Heart left ventricle (tissue), 16 donors: ENCODE measurements at regions not wholly inside any gene's neighbourhood (a gene's known extent, or its start where the extent isn't known, plus 50 kb on each side); places are given as distances from the start of the nearest gene placed in this dataset.

Experiments
- ATAC-seq, 4 donors: fragments of 200-7000 bp; cut with Tn5 transposase; one replicate each; pipeline ENCODE4 v1.9.1; 2020 to 2022; ENCODE audit warnings: moderate library complexity in 4 of 4, mild to moderate bottlenecking in 3 of 4, moderate number of reproducible peaks in 1 of 4
- DNase-seq, 5 donors: peaks; one replicate each; pipeline ENCODE4 v3.0.0-alpha.2; 2020
- H3K27ac ChIP-seq, 12 donors: fragments of 200-600 bp; sonication (generic) in 4 of 12; one replicate each; pipeline versions ENCODE4 v1.5.0 to v1.8.0; 2016 to 2022; ENCODE audit warnings: mild to moderate bottlenecking in 2 of 12
- H3K27me3 ChIP-seq, 9 donors: fragments of 200-600 bp; sonication (generic) in 2 of 9; one replicate each; pipeline versions ENCODE4 v1.5.1 to v1.8.0; 2016 to 2022; ENCODE audit warnings: mild to moderate bottlenecking in 3 of 9
- H3K36me3 ChIP-seq, 9 donors: fragments of 200-600 bp; sonication (generic) in 2 of 9; one replicate each; pipeline versions ENCODE4 v1.5.0 to v1.8.0; 2018 to 2022; ENCODE audit warnings: mild to moderate bottlenecking in 2 of 9
- H3K4me1 ChIP-seq, 12 donors: fragments of 200-600 bp; sonication (generic) in 4 of 12; one replicate each; pipeline versions ENCODE4 v1.5.0 to v1.8.0; 2016 to 2022; ENCODE audit warnings: mild to moderate bottlenecking in 3 of 12
- H3K4me3 ChIP-seq, 12 donors: fragments of 200-600 bp; sonication (generic) in 4 of 12; one replicate each; pipeline versions ENCODE4 v1.5.0 to v1.8.0; 2017 to 2022; ENCODE audit warnings: mild to moderate bottlenecking in 9 of 12, moderate library complexity in 4 of 12
- H3K9me3 ChIP-seq, 12 donors: fragments of 200-600 bp; sonication (generic) in 4 of 12; one replicate each; pipeline versions ENCODE4 v1.5.0 to v1.8.0; 2016 to 2022; ENCODE audit warnings: mild to moderate bottlenecking in 1 of 12
- CTCF ChIP-seq, 12 donors: fragments of 200-600 bp; sonication (generic) in 4 of 12; IDR thresholded peaks; one replicate each; pipeline versions ENCODE4 v1.5.0 to v1.8.0; 2018 to 2022; ENCODE audit warnings: antibody characterized with exemption in 12 of 12, mild to moderate bottlenecking in 5 of 12
- POLR2A ChIP-seq, 2 donors: fragments of 450-650 bp; IDR thresholded peaks; one replicate each; pipeline ENCODE4 v1.6.1; 2017; ENCODE audit warnings: antibody characterized with exemption in 2 of 2, mild to moderate bottlenecking in 2 of 2, moderate library complexity in 2 of 2
- WGBS, 4 donors: extraction: QIAGEN DNeasy Blood & Tissue Kit in 2 of 4; methylation state at CpG; one replicate each; pipeline versions ENCODE4 v1.1.5 to v1.1.7; 2013 to 2018; 5-methylcytosine and 5-hydroxymethylcytosine counted together
- intact Hi-C, 10 donors: fragments of 100-400 bp; cut with DNase I; formaldehyde crosslinking; loops; one replicate each; pipeline versions ENCODE4 v1.11.1 to v1.14.2; 2022
- donor health status: ischemic (EF 13 %, LVEDD 7.1; RV severe dilation, severe dysfunction).
- donor health status: healthy with polysubstance abuse.
- donor health status: DM: no; HTN: yes; CAD: no.
- donor health status: DM: no; HTN: no; CAD: no.
- donor health status: ischemic (EF 25% LVEDD 6.9; RV normal size, moderate dysfunction).
- donor health status: ischemic (EF 25% LVEDD 5.7; RV mildly dilated, moderate dysfunction).
- donor health status: healthy.
- donor health status: DM: yes; HTN: yes; CAD: no.
- donor health status: ischemic (EF 35%, LVEDD 5.7; RV mildly dilated, moderate dysfunction).
- donor health status: nonischemic (EF 11% LVEDD 7.7; RV severe dilation, severe dysfunction).
- donor health status: DM: yes; HTN: yes; CAD: no.
- donor health status: PGD.
- donor health status: ischemic (EF 29% LVEDD 5.4; RV normal size, mild dysfunction).
- donor health status: nonischemic (EF 23%, LVEDD 6.1; RV moderate dilation, normal function).

DNA sequence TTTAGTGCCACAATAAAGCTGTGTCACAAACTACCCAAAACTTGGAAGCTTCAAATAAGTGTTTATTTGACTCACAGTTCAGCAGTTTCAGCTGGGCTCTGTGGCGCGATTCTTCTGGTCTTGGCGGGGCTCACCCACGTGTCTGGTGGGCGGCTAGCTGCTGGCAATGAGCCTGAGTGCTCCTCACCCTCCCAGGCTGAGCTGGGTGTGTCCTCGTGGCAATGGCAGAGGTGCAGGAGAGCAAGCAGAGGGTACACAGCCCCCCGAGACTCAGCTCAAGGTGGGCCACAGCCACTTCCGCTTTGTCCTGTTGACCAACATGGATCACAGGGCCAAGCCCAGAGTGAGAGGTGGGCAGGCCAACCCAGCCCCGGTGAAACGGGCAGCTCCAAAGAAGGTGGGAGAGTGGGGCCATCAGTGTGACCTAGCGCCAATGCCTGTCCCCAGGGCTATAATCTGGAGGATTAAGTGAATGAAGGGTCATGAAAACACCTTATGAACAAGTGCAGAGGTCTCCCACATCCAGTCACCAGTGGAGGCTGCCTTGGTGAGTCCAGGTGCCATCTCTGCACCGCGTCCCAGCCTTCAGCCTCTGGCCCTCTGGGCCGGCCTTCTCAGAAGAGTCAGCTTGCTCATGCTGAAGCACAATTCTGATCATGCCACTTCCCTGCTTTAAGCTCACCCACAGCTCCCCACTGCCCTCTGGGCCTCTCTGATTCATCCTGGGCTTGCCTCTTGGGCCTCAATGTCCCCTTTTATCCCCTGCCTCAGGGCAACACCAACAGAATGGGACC lies 74.6 kb upstream of the RTL6 start:
- Histone ChIP-seq H3K4me1 (peaks cover 0 to 25% (median 5%) of the 10 kb centered on the region in 12 donors), H3K36me3 (no peaks in the 10 kb centered on the region), H3K27ac (no peak overlapping the region), H3K27me3 (peaks cover 0 to 8% (median 0%) of the 10 kb centered on the region in 9 donors), H3K9me3 (peaks cover 0 to 8% (median 0%) of the 10 kb centered on the region in 12 donors), H3K4me3 (no peak overlapping the region)
- TF ChIP-seq CTCF (IDR thresholded peaks at IDR 0.05) (no peak), POLR2A (IDR thresholded peaks at IDR 0.05) (no peak)
- intact Hi-C loops = loop anchor here in 2 of 10 donors (5.0 to 10.0 kb wide), 2 partner anchors 50 to 78 kb away; partner anchors contain the start of gene RTL6 (in 1 of the 2)
- ATAC-seq (no peak), DNase-seq (peak in 2 of 5 donors; percentile 17 to 37)
- WGBS, 4 donors = 80 to 83% (median 82%) methylated on average over 9 to 14 of the region's 14 CpGs

DNA sequence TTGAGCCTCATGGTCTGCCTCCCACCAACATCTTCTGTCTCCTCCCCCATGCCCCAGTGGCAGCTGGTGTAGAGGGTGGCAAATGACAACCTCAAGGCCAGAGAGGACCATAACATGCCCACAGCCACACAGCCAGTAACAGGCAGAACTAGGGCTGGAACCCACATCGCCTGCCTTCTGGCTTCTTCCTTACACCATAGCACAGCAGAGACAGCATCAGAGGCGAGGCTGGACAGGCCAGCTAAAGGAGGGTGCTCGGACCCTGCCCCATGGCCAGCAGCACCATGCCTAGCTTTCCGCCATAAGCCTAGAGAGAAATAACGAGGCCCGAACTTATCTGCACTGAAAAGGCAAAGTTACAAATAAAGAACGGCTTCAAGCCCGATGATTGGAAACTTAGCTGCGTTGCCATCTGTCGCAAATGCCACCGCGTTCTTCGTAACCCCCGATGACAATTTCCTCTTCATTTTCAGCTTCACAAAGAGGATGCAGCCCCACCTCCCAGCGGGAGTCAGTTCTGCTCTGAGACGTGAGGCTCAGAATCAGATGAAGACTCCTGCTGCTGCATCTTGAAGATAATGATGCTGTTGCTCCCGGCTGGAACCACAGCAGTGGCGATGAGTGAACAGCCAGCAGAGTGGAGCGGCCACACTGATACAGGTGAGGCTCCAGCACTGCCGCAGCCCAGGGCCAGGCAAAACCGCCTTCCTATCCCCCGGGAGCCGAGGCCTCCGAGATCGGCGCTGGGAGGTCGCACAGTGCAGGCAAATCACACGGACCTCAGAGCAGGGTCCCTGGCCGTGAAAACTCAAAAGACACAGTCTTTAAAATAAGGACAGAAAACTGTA lies 73.8 kb upstream of the RTL6 start:
- no peak overlapping the region for H3K27ac ChIP-seq

DNA sequence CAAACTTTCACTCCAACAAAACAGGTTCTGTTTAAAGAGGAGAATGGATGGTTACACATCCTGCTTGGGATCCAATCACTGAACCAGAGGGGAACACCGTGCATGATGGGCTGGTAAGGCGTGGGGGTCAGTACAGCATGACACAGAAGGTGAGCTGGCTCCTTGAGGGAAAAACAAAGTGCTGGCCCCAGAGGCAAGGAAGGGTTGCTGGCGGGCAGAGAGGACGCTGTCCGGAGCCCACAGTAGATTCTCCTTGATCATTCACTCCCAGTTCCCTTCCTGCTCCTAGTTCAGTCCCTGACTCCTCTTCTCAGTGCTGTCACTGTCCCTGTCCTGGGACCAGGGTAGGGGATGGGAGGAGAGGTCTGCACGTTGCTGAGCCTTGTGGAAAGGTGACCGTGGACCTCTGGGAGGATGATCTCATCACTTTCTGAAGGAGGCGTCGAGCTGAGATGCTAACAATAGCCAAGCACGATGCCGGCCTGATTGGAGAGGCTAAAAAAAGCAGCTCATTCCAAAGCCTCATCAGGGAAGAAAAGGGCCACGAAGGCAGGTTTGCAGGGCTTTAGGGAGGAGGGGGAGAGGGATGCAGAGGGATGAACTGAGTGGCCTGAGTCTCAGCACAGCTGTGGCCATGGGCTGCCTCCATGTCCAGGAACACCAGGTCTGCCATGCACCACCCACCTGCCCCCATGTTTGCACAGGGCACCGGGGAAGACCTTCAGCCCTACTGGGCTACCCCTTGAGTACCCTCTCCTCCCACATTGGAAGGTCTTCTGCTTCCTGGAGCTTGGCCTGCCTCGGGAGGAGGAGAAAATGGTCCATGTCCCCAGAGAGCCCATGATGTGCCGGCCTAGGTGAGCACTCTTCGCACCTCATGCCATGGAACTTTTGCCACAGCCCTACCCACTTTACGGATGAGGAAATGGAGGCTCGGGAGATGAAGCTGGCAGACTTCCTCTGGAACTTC lies 72.7 kb upstream of the RTL6 start:
- intact Hi-C loops = loop anchor here in 2 of 10 donors (5.0 to 10.0 kb wide), 2 partner anchors 48 to 76 kb away; partner anchors contain the start of gene RTL6 (in 1 of the 2)
- H3K27me3 ChIP-seq = peaks cover 0 to 8% (median 0%) of the 10 kb centered on the region in 9 donors
- H3K4me1 ChIP-seq = peaks cover 0 to 25% (median 5%) of the 10 kb centered on the region in 12 donors
- WGBS, 4 donors = 46 to 55% (median 53%) methylated on average over 16 to 18 of the region's 18 CpGs
- no peaks in the 10 kb centered on the region for H3K36me3 ChIP-seq
- ATAC-seq (peak in 2 of 4 donors; percentile 28 to 45), DNase-seq (peak in 2 of 5 donors; percentile 37 to 50)
- no peak for TF ChIP-seq CTCF (IDR thresholded peaks at IDR 0.05)
- TF ChIP-seq POLR2A (IDR thresholded peaks at IDR 0.05) = no peak
- no peak overlapping the region for H3K27ac ChIP-seq
- peaks cover 0 to 9% (median 0%) of the 10 kb centered on the region in 12 donors for H3K9me3 ChIP-seq
- no peak overlapping the region for H3K4me3 ChIP-seq

More for the DNA sequence above, 73.8 kb upstream of the RTL6 start:
- DNase-seq = peak in 2 of 5 donors; percentile 14 to 18
- Histone ChIP-seq H3K4me1 (peaks cover 0 to 25% (median 5%) of the 10 kb centered on the region in 12 donors), H3K27me3 (peaks cover 0 to 8% (median 0%) of the 10 kb centered on the region in 9 donors), H3K4me3 (no peak overlapping the region), H3K9me3 (peaks cover 0 to 8% (median 0%) of the 10 kb centered on the region in 12 donors), H3K36me3 (no peaks in the 10 kb centered on the region)
- 72 to 83% (median 78%) methylated on average over 28 to 29 of the region's 29 CpGs for WGBS, 4 donors
- TF ChIP-seq CTCF (IDR thresholded peaks at IDR 0.05) (no peak), POLR2A (IDR thresholded peaks at IDR 0.05) (no peak)
- intact Hi-C loops = loop anchor here in 2 of 10 donors (5.0 to 10.0 kb wide), 2 partner anchors 49 to 77 kb away; partner anchors contain the start of gene RTL6 (in 1 of the 2)
- ATAC-seq = no peak
